Neural cell (in vitro differentiated cells): ENCODE measurements at regions not wholly inside any gene's neighbourhood (a gene's known extent, or its start where the extent isn't known, plus 50 kb on each side); places are given as distances from the start of the nearest gene placed in this dataset.

ENCODE experiments used
- EP300 ChIP-seq: fragments of 450-650 bp; conservative IDR thresholded peaks from 2 replicates; pipeline ENCODE4 v1.6.1; 2014; ENCODE audit warnings: antibody characterized with exemption, mild to moderate bottlenecking, moderate library complexity; ENCODE audit not compliant: poor library complexity, severe bottlenecking
- EZH2 ChIP-seq: fragments of 200-600, 300-800 bp; shearing (Covaris generic), sonication (generic); IDR thresholded peaks from 2 replicates; pipeline ENCODE4 v1.6.1; 2014; ENCODE audit warnings: antibody characterized with exemption, low read length, borderline replicate concordance, mild to moderate bottlenecking; ENCODE audit not compliant: insufficient read depth, poor library complexity, severe bottlenecking
- MXI1 ChIP-seq: fragments of 450-650 bp; conservative IDR thresholded peaks from 2 replicates; pipeline ENCODE4 v1.6.1; 2014; ENCODE audit warnings: antibody characterized with exemption, mild to moderate bottlenecking; ENCODE audit not compliant: poor library complexity, severe bottlenecking
- POLR2AphosphoS5 ChIP-seq: IDR thresholded peaks from 2 replicates; pipeline ENCODE4 v1.6.1; 2012
- RAD21 ChIP-seq: fragments of 450-650 bp; conservative IDR thresholded peaks from 2 replicates; pipeline ENCODE4 v1.6.1; 2014; ENCODE audit warnings: antibody characterized with exemption, mild to moderate bottlenecking, moderate library complexity
- SMC3 ChIP-seq: fragments of 450-650 bp; conservative IDR thresholded peaks from 2 replicates; pipeline ENCODE4 v1.6.1; 2014; ENCODE audit warnings: antibody characterized with exemption, mild to moderate bottlenecking, moderate library complexity; ENCODE audit not compliant: poor library complexity
- TAF1 ChIP-seq: IDR thresholded peaks from 2 replicates; pipeline ENCODE4 v1.6.1; 2012; ENCODE audit warnings: low read depth
- TF ChIP-seq, protein P1 (sequence below): fragments of 450-650 bp; IDR thresholded peaks from 2 replicates; pipeline ENCODE4 v1.5.1; 2014; ENCODE audit warnings: antibody characterized with exemption, mild to moderate bottlenecking, moderate library complexity; ENCODE audit not compliant: poor library complexity, severe bottlenecking
- TF ChIP-seq, protein P2 (sequence below): IDR thresholded peaks from 2 replicates; pipeline ENCODE4 v1.6.1; 2012; ENCODE audit warnings: borderline replicate concordance

DNA sequence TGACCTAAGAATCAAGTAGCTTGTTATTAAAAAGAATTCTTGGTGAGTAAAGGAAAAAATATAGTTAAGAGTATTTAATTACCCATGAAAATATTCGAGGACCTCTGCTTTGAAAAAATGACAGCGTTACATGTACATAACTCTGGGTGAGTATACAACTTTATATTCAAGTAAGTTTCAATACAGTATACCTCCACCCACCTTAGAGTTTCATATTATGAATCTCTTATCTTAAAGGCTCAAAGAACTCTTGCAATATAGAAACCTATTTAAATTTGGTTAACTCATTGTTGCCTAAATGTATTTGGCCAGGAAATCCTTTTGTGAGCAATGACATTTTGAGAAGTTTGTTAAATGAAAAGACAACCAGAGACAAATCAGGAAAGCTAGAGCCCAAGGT lies 138.2 kb downstream of the QDPR start:
- TF ChIP-seq MXI1 = no peak
- TF ChIP-seq, protein P1, sequence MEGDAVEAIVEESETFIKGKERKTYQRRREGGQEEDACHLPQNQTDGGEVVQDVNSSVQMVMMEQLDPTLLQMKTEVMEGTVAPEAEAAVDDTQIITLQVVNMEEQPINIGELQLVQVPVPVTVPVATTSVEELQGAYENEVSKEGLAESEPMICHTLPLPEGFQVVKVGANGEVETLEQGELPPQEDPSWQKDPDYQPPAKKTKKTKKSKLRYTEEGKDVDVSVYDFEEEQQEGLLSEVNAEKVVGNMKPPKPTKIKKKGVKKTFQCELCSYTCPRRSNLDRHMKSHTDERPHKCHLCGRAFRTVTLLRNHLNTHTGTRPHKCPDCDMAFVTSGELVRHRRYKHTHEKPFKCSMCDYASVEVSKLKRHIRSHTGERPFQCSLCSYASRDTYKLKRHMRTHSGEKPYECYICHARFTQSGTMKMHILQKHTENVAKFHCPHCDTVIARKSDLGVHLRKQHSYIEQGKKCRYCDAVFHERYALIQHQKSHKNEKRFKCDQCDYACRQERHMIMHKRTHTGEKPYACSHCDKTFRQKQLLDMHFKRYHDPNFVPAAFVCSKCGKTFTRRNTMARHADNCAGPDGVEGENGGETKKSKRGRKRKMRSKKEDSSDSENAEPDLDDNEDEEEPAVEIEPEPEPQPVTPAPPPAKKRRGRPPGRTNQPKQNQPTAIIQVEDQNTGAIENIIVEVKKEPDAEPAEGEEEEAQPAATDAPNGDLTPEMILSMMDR = no peak
- no peak for TF ChIP-seq RAD21
- no peak for TF ChIP-seq EP300
- no peak for TF ChIP-seq TAF1
- no peak for TF ChIP-seq POLR2AphosphoS5
- TF ChIP-seq EZH2 = no peak
- TF ChIP-seq, protein P2, sequence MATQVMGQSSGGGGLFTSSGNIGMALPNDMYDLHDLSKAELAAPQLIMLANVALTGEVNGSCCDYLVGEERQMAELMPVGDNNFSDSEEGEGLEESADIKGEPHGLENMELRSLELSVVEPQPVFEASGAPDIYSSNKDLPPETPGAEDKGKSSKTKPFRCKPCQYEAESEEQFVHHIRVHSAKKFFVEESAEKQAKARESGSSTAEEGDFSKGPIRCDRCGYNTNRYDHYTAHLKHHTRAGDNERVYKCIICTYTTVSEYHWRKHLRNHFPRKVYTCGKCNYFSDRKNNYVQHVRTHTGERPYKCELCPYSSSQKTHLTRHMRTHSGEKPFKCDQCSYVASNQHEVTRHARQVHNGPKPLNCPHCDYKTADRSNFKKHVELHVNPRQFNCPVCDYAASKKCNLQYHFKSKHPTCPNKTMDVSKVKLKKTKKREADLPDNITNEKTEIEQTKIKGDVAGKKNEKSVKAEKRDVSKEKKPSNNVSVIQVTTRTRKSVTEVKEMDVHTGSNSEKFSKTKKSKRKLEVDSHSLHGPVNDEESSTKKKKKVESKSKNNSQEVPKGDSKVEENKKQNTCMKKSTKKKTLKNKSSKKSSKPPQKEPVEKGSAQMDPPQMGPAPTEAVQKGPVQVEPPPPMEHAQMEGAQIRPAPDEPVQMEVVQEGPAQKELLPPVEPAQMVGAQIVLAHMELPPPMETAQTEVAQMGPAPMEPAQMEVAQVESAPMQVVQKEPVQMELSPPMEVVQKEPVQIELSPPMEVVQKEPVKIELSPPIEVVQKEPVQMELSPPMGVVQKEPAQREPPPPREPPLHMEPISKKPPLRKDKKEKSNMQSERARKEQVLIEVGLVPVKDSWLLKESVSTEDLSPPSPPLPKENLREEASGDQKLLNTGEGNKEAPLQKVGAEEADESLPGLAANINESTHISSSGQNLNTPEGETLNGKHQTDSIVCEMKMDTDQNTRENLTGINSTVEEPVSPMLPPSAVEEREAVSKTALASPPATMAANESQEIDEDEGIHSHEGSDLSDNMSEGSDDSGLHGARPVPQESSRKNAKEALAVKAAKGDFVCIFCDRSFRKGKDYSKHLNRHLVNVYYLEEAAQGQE = no peak
- no peak for TF ChIP-seq SMC3
